Activated CD8-positive, alpha-beta memory T cell treated with anti-CD3 and anti-CD28 coated beads, Interleukin-2, amount 10 ng/mL, durations not matched to agents 7 days and 5 days (primary cell): ENCODE measurements at regions not wholly inside any gene's neighbourhood (a gene's known extent, or its start where the extent isn't known, plus 50 kb on each side); places are given as distances from the start of the nearest gene placed in this dataset.

ENCODE experiments used
- ATAC-seq: fragments of 150-1000 bp; cut with Tn5 transposase; one replicate; pipeline ENCODE4 v1.10.0; 2021; ENCODE audit warnings: moderate library complexity
- CTCF ChIA-PET: fragments of 350-600 bp; sonication (Branson Sonifier 250); formaldehyde crosslinking; loops from one replicate; lab custom pipeline; 2021; ENCODE audit warnings: antibody characterized with exemption; lab: Charles Lee
- DNase-seq: peaks from one replicate; pipeline ENCODE4 v3.0.0-alpha.2; 2020
- H3K27ac Mint-ChIP-seq: one replicate; pipeline ENCODE4 v1.8.0; 2021; ENCODE audit warnings: mild to moderate bottlenecking, mixed read lengths
- H3K27me3 Mint-ChIP-seq: one replicate; pipeline ENCODE4 v1.8.0; 2021; ENCODE audit warnings: mixed read lengths
- H3K36me3 Mint-ChIP-seq: one replicate; pipeline ENCODE4 v1.8.0; 2021; ENCODE audit warnings: mild to moderate bottlenecking, mixed read lengths
- H3K4me1 Mint-ChIP-seq: one replicate; pipeline ENCODE4 v1.8.0; 2021; ENCODE audit warnings: mixed read lengths
- H3K4me3 Mint-ChIP-seq: one replicate; pipeline ENCODE4 v1.8.0; 2021; ENCODE audit warnings: mild to moderate bottlenecking, moderate library complexity, mixed read lengths
- H3K9me3 Mint-ChIP-seq: one replicate; pipeline ENCODE4 v1.8.0; 2022; ENCODE audit warnings: low read depth, mixed read lengths

GRCh38 chr2:156042895-156043294 is 289.6 kb downstream of the NR4A2 start:
- H3K36me3 Mint-ChIP-seq: no peaks in the 10 kb centered on the region
- CTCF ChIA-PET: no interaction called here

GRCh38 chr2:156038021-156038420 is 294.5 kb downstream of the NR4A2 start:
- CTCF ChIA-PET: no interaction called here
- Mint-ChIP-seq H3K27me3 (no peaks in the 10 kb centered on the region), H3K27ac (no peak overlapping the region), H3K4me1 (no peaks in the 10 kb centered on the region), H3K4me3 (no peak overlapping the region), H3K36me3 (no peaks in the 10 kb centered on the region), H3K9me3 (peaks cover 2% of the 10 kb centered on the region)
- ATAC-seq (no peak), DNase-seq (no peak)

More at GRCh38 chr2:156042895-156043294, 289.6 kb downstream of the NR4A2 start:
- no peak for DNase-seq
- H3K4me1 Mint-ChIP-seq: no peaks in the 10 kb centered on the region
- no peak overlapping the region for H3K27ac Mint-ChIP-seq
- no peak for ATAC-seq
- H3K27me3 Mint-ChIP-seq: no peaks in the 10 kb centered on the region
- H3K4me3 Mint-ChIP-seq: no peak overlapping the region
- H3K9me3 Mint-ChIP-seq: peaks cover 3% of the 10 kb centered on the region

- Mint-ChIP-seq H3K27ac (no peak overlapping the region), H3K36me3 (no peaks in the 10 kb centered on the region), H3K4me1 (no peaks in the 10 kb centered on the region), H3K9me3 (peaks cover 2% of the 10 kb centered on the region), H3K4me3 (no peak overlapping the region), H3K27me3 (no peaks in the 10 kb centered on the region)
- ATAC-seq (no peak), DNase-seq (no peak)
- CTCF ChIA-PET: no interaction called here
These were observed 295.0 kb downstream of the NR4A2 start for GRCh38 chr2:156037482-156037881.

- H3K4me3 Mint-ChIP-seq: no peak overlapping the region
- no peak for ATAC-seq
- no peak overlapping the region for H3K27ac Mint-ChIP-seq
- H3K27me3 Mint-ChIP-seq: no peaks in the 10 kb centered on the region
- H3K36me3 Mint-ChIP-seq: no peaks in the 10 kb centered on the region
- H3K4me1 Mint-ChIP-seq: no peaks in the 10 kb centered on the region
- CTCF ChIA-PET: no interaction called here
- H3K9me3 Mint-ChIP-seq: no peaks in the 10 kb centered on the region
- no peak for DNase-seq
These were observed 301.4 kb downstream of the NR4A2 start for GRCh38 chr2:156031121-156031520.

- CTCF ChIA-PET: no interaction called here
- no peak for ATAC-seq
- H3K36me3 Mint-ChIP-seq: no peaks in the 10 kb centered on the region
- no peak overlapping the region for H3K4me3 Mint-ChIP-seq
- H3K27me3 Mint-ChIP-seq: no peaks in the 10 kb centered on the region
- no peak overlapping the region for H3K27ac Mint-ChIP-seq
- no peaks in the 10 kb centered on the region for H3K9me3 Mint-ChIP-seq
- no peaks in the 10 kb centered on the region for H3K4me1 Mint-ChIP-seq
- no peak for DNase-seq
These were observed 309.2 kb downstream of the NR4A2 start for GRCh38 chr2:156023229-156023869.

- no peaks in the 10 kb centered on the region for H3K4me1 Mint-ChIP-seq
- ATAC-seq: no peak
- no peaks in the 10 kb centered on the region for H3K27me3 Mint-ChIP-seq
- H3K36me3 Mint-ChIP-seq: no peaks in the 10 kb centered on the region
- no peaks in the 10 kb centered on the region for H3K9me3 Mint-ChIP-seq
- H3K4me3 Mint-ChIP-seq: no peak overlapping the region
- CTCF ChIA-PET: no interaction called here
- no peak overlapping the region for H3K27ac Mint-ChIP-seq
- no peak for DNase-seq
These were observed 311.1 kb downstream of the NR4A2 start for GRCh38 chr2:156021146-156022040.

GRCh38 chr2:156019341-156019740 is 313.2 kb downstream of the NR4A2 start:
- no peak for DNase-seq
- no peak overlapping the region for H3K4me3 Mint-ChIP-seq
- CTCF ChIA-PET: no interaction called here
- no peaks in the 10 kb centered on the region for H3K36me3 Mint-ChIP-seq
- H3K27me3 Mint-ChIP-seq: no peaks in the 10 kb centered on the region
- ATAC-seq: no peak
- H3K9me3 Mint-ChIP-seq: no peaks in the 10 kb centered on the region
- H3K4me1 Mint-ChIP-seq: no peaks in the 10 kb centered on the region
- no peak overlapping the region for H3K27ac Mint-ChIP-seq

- Mint-ChIP-seq H3K36me3 (no peaks in the 10 kb centered on the region), H3K9me3 (no peaks in the 10 kb centered on the region), H3K4me1 (no peaks in the 10 kb centered on the region), H3K27me3 (no peaks in the 10 kb centered on the region), H3K27ac (no peak overlapping the region), H3K4me3 (no peak overlapping the region)
- ATAC-seq: no peak
- CTCF ChIA-PET: no interaction called here
- DNase-seq: no peak
These were observed 315.1 kb downstream of the NR4A2 start for GRCh38 chr2:156017341-156017885.

GRCh38 chr2:156009293-156009692 is 323.2 kb downstream of the NR4A2 start:
- ATAC-seq (no peak), DNase-seq (no peak)
- no peak overlapping the region for H3K4me3 Mint-ChIP-seq
- CTCF ChIA-PET: no interaction called here
- H3K4me1 Mint-ChIP-seq: no peaks in the 10 kb centered on the region
- peaks cover 2% of the 10 kb centered on the region for H3K9me3 Mint-ChIP-seq
- no peaks in the 10 kb centered on the region for H3K36me3 Mint-ChIP-seq
- H3K27me3 Mint-ChIP-seq: no peaks in the 10 kb centered on the region
- H3K27ac Mint-ChIP-seq: no peak overlapping the region

- Mint-ChIP-seq H3K4me1 (no peaks in the 10 kb centered on the region), H3K4me3 (no peak overlapping the region), H3K9me3 (peaks cover 2% of the 10 kb centered on the region), H3K27me3 (no peaks in the 10 kb centered on the region), H3K27ac (no peak overlapping the region), H3K36me3 (no peaks in the 10 kb centered on the region)
- no peak for DNase-seq
- CTCF ChIA-PET: no interaction called here
- no peak for ATAC-seq
These were observed 325.6 kb downstream of the NR4A2 start for GRCh38 chr2:156006721-156007618.

GRCh38 chr2:156005999-156006712 is 326.4 kb downstream of the NR4A2 start:
- ATAC-seq (no peak), DNase-seq (no peak)
- no peaks in the 10 kb centered on the region for H3K27me3 Mint-ChIP-seq
- no peaks in the 10 kb centered on the region for H3K4me1 Mint-ChIP-seq
- no peak overlapping the region for H3K4me3 Mint-ChIP-seq
- no peaks in the 10 kb centered on the region for H3K36me3 Mint-ChIP-seq
- H3K9me3 Mint-ChIP-seq: peaks cover 2% of the 10 kb centered on the region
- H3K27ac Mint-ChIP-seq: no peak overlapping the region
- CTCF ChIA-PET: no interaction called here

GRCh38 chr2:156005531-156005930 is 327.0 kb downstream of the NR4A2 start:
- Mint-ChIP-seq H3K27ac (no peak overlapping the region), H3K27me3 (no peaks in the 10 kb centered on the region), H3K4me1 (no peaks in the 10 kb centered on the region), H3K4me3 (no peak overlapping the region), H3K36me3 (no peaks in the 10 kb centered on the region), H3K9me3 (no peaks in the 10 kb centered on the region)
- ATAC-seq: no peak
- CTCF ChIA-PET: no interaction called here
- DNase-seq: no peak

- DNase-seq: no peak
- Mint-ChIP-seq H3K36me3 (no peaks in the 10 kb centered on the region), H3K4me3 (no peak overlapping the region), H3K4me1 (no peaks in the 10 kb centered on the region), H3K27ac (no peak overlapping the region), H3K9me3 (no peaks in the 10 kb centered on the region), H3K27me3 (no peaks in the 10 kb centered on the region)
- CTCF ChIA-PET: interaction anchor here (1.8 kb wide), 1 partner anchor 12 kb away, joined by 3 read pairs; no protein-coding TSS in a partner anchor
- no peak for ATAC-seq
These were observed 328.1 kb downstream of the NR4A2 start for GRCh38 chr2:156004459-156004858.
